ENCODE measurements at regions not wholly inside any gene's neighbourhood (a gene's known extent, or its start where the extent isn't known, plus 50 kb on each side); places are given as distances from the start of the nearest gene placed in this dataset.
"Not testable (repeated sequence)": the region's sequence is repeated elsewhere in the genome, so short reads cannot be mapped to it uniquely, and the experiment has no call there.

GRCh38 chr9:28378231-28378630, 805.0 kb upstream of the C9orf72 start:
- DNase-seq = no peak

- no peak for DNase-seq
Observed at GRCh38 chr9:28379082-28379481, 805.8 kb upstream of the C9orf72 start.

- DNase-seq = no peak
Observed at GRCh38 chr9:28389411-28389810, 816.1 kb upstream of the C9orf72 start.

- no peak for DNase-seq
Observed at GRCh38 chr9:28394774-28395173, 821.5 kb upstream of the C9orf72 start.

- DNase-seq = no peak
Observed at GRCh38 chr9:28396058-28396457, 822.8 kb upstream of the C9orf72 start.

GRCh38 chr9:28407351-28407750, 834.1 kb upstream of the C9orf72 start:
- DNase-seq = no peak

GRCh38 chr9:28409919-28410318, 836.6 kb upstream of the C9orf72 start:
- no peak for DNase-seq

- no peak for DNase-seq
Observed at GRCh38 chr9:28410411-28410810, 837.1 kb upstream of the C9orf72 start.

- no peak for DNase-seq
Observed at GRCh38 chr9:28413471-28413870, 840.2 kb upstream of the C9orf72 start.

GRCh38 chr9:28423255-28423654, 850.0 kb upstream of the C9orf72 start:
- DNase-seq = no peak

GRCh38 chr9:28435456-28435855, 862.2 kb upstream of the C9orf72 start:
- no peak for DNase-seq

- no peak for DNase-seq
Observed at GRCh38 chr9:28439688-28440087, 866.4 kb upstream of the C9orf72 start.

- no peak for DNase-seq
Observed at GRCh38 chr9:28443461-28443860, 870.2 kb upstream of the C9orf72 start.

- DNase-seq = no peak
Observed at GRCh38 chr9:28444637-28445036, 871.4 kb upstream of the C9orf72 start.

GRCh38 chr9:28445211-28445610, 871.9 kb upstream of the C9orf72 start:
- DNase-seq = no peak

- no peak for DNase-seq
Observed at GRCh38 chr9:28453918-28454317, 880.6 kb upstream of the C9orf72 start.

GRCh38 chr9:28456861-28457260, 883.6 kb upstream of the C9orf72 start:
- no peak for DNase-seq

GRCh38 chr9:28464481-28465216, 891.4 kb upstream of the C9orf72 start:
- DNase-seq = no peak

GRCh38 chr9:28471261-28471660, 898.0 kb upstream of the C9orf72 start:
- DNase-seq = no peak

- no peak for DNase-seq
Observed at GRCh38 chr9:28487561-28487960, 914.3 kb upstream of the C9orf72 start.

- DNase-seq = no peak
Observed at GRCh38 chr9:28491121-28491520, 917.8 kb upstream of the C9orf72 start.

- not testable (repeated sequence) for DNase-seq
Observed at GRCh38 chr9:28498168-28498567, 924.9 kb upstream of the C9orf72 start.

GRCh38 chr9:28502189-28502588, 928.9 kb upstream of the C9orf72 start:
- DNase-seq = no peak

GRCh38 chr9:28502741-28503140, 929.5 kb upstream of the C9orf72 start:
- DNase-seq = no peak

- no peak for DNase-seq
Observed at GRCh38 chr9:28503573-28503972, 930.3 kb upstream of the C9orf72 start.

Data from right forelimb (tissue), 1 donor.